ENCODE measurements at regions not wholly inside any gene's neighbourhood (a gene's known extent, or its start where the extent isn't known, plus 50 kb on each side); places are given as distances from the start of the nearest gene placed in this dataset.

- Histone ChIP-seq H3K4me1 (ENCODE audit: control insufficient read depth in 2 of 2, insufficient read depth in 2 of 2, low read length in 2 of 2) (no peaks in the 10 kb centered on the region), H3K79me2 (ENCODE audit: control insufficient read depth, insufficient read depth, low read length) (no peaks in the 10 kb centered on the region), H3K36me3 (replicated peaks in 1 of 2; ENCODE audit: control extremely low read depth in 1 of 2, control insufficient read depth in 1 of 2, extremely low read depth in 1 of 2, insufficient read depth in 2 of 2, low read length in 1 of 2) (no peaks in the 10 kb centered on the region), H3K27me3 (replicated peaks in 1 of 4; ENCODE audit: control extremely low read depth in 1 of 4, control insufficient read depth in 3 of 4, insufficient read depth in 4 of 4, low read length in 3 of 4) (no peaks in the 10 kb centered on the region), H4K20me1 (ENCODE audit: control insufficient read depth, insufficient read depth, low read length, poor library complexity, severe bottlenecking) (no peaks in the 10 kb centered on the region), H3K27ac (ENCODE audit: low read length in 2 of 2) (no peak overlapping the region), H2AFZ (ENCODE audit: insufficient read depth, low read depth, low read length, poor library complexity, severe bottlenecking) (no peak overlapping the region), H3K9ac (ENCODE audit: low read length) (no peak overlapping the region), H3K4me2 (replicated peaks; ENCODE audit: low read depth, low read length, poor library complexity, severe bottlenecking) (no peak overlapping the region), H3K4me3 (ENCODE audit: control extremely low read depth in 1 of 5, extremely low read depth in 1 of 5, insufficient read depth in 1 of 5, low read depth in 2 of 5, low read length in 4 of 5) (no peak overlapping the region), H3K9me3 (ENCODE audit: control extremely low read depth in 1 of 3, control insufficient read depth in 2 of 3, insufficient read depth in 1 of 3, low read length in 2 of 3) (peaks cover 0 to 6% (median 0%) of the 10 kb centered on the region in 3 donors)
- intact Hi-C loops (cut with micrococcal nuclease) = no loop called here
- Mint-ChIP-seq H3K27ac (no peak overlapping the region), H3K4me1 (no peaks in the 10 kb centered on the region), H3K9me3 (ENCODE audit: insufficient read depth) (no peaks in the 10 kb centered on the region), H3K4me3 (no peak overlapping the region), H3K27me3 (no peaks in the 10 kb centered on the region)
- POLR2A ChIA-PET = no interaction called here
- ATAC-seq (ENCODE audit: low read depth) = no peak
- TF ChIP-seq, protein P1, sequence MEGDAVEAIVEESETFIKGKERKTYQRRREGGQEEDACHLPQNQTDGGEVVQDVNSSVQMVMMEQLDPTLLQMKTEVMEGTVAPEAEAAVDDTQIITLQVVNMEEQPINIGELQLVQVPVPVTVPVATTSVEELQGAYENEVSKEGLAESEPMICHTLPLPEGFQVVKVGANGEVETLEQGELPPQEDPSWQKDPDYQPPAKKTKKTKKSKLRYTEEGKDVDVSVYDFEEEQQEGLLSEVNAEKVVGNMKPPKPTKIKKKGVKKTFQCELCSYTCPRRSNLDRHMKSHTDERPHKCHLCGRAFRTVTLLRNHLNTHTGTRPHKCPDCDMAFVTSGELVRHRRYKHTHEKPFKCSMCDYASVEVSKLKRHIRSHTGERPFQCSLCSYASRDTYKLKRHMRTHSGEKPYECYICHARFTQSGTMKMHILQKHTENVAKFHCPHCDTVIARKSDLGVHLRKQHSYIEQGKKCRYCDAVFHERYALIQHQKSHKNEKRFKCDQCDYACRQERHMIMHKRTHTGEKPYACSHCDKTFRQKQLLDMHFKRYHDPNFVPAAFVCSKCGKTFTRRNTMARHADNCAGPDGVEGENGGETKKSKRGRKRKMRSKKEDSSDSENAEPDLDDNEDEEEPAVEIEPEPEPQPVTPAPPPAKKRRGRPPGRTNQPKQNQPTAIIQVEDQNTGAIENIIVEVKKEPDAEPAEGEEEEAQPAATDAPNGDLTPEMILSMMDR (IDR thresholded peaks at IDR 0.05) = no peak
- no peak for TF ChIP-seq EZH2 (IDR thresholded peaks at IDR 0.05; ENCODE audit: borderline replicate concordance, insufficient read depth, low read depth, low read length, poor library complexity, severe bottlenecking)
- no peak for DNase-seq
- 90% methylated on average over 1 of the region's 3 CpGs for WGBS (ENCODE audit: insufficient coverage)
- CTCF ChIA-PET = no interaction called here
Observed at GRCh38 chr9:18352711-18353110, 121.2 kb upstream of the ADAMTSL1 start.

- intact Hi-C loops (cut with micrococcal nuclease) = no loop called here
- no peaks in the 10 kb centered on the region for H3K4me1 ChIP-seq (ENCODE audit: control insufficient read depth in 2 of 2, insufficient read depth in 2 of 2, low read length in 2 of 2)
- H3K4me3 Mint-ChIP-seq = no peak overlapping the region
- ChIA-PET POLR2A (no interaction called here), CTCF (no interaction called here)
- H3K27me3 ChIP-seq (replicated peaks in 1 of 4; ENCODE audit: control extremely low read depth in 1 of 4, control insufficient read depth in 3 of 4, insufficient read depth in 4 of 4, low read length in 3 of 4) = no peaks in the 10 kb centered on the region
- H3K27ac ChIP-seq (ENCODE audit: low read length in 2 of 2) = no peak overlapping the region
- H3K9me3 Mint-ChIP-seq (ENCODE audit: insufficient read depth) = no peaks in the 10 kb centered on the region
- no peak for ATAC-seq (ENCODE audit: low read depth)
- H3K4me2 ChIP-seq (replicated peaks; ENCODE audit: low read depth, low read length, poor library complexity, severe bottlenecking) = no peak overlapping the region
- no peak overlapping the region for H3K9ac ChIP-seq (ENCODE audit: low read length)
- TF ChIP-seq EZH2 (IDR thresholded peaks at IDR 0.05; ENCODE audit: borderline replicate concordance, insufficient read depth, low read depth, low read length, poor library complexity, severe bottlenecking) = no peak
- no peak overlapping the region for H3K4me3 ChIP-seq (ENCODE audit: control extremely low read depth in 1 of 5, extremely low read depth in 1 of 5, insufficient read depth in 1 of 5, low read depth in 2 of 5, low read length in 4 of 5)
- H3K9me3 ChIP-seq (ENCODE audit: control extremely low read depth in 1 of 3, control insufficient read depth in 2 of 3, insufficient read depth in 1 of 3, low read length in 2 of 3) = peaks cover 0 to 6% (median 0%) of the 10 kb centered on the region in 3 donors
- H3K27me3 Mint-ChIP-seq = no peaks in the 10 kb centered on the region
- no peak overlapping the region for H3K27ac Mint-ChIP-seq
- no peaks in the 10 kb centered on the region for H3K4me1 Mint-ChIP-seq
- DNase-seq = no peak
- H3K36me3 ChIP-seq (replicated peaks in 1 of 2; ENCODE audit: control extremely low read depth in 1 of 2, control insufficient read depth in 1 of 2, extremely low read depth in 1 of 2, insufficient read depth in 2 of 2, low read length in 1 of 2) = no peaks in the 10 kb centered on the region
- H2AFZ ChIP-seq (ENCODE audit: insufficient read depth, low read depth, low read length, poor library complexity, severe bottlenecking) = no peak overlapping the region
- no peaks in the 10 kb centered on the region for H3K79me2 ChIP-seq (ENCODE audit: control insufficient read depth, insufficient read depth, low read length)
- H4K20me1 ChIP-seq (ENCODE audit: control insufficient read depth, insufficient read depth, low read length, poor library complexity, severe bottlenecking) = no peaks in the 10 kb centered on the region
Observed at GRCh38 chr9:18353473-18353872, 120.5 kb upstream of the ADAMTSL1 start.

Measured in B cell (primary cell).